OCI-LY1 (cell line): ENCODE measurements at regions not wholly inside any gene's neighbourhood (a gene's known extent, or its start where the extent isn't known, plus 50 kb on each side); places are given as distances from the start of the nearest gene placed in this dataset.

Experiments
- H2AFZ ChIP-seq: fragments of 200-600 bp; sonication (generic), shearing (Covaris generic); 2 replicates; pipeline ENCODE4 v1.6.0; 2014; ENCODE audit warnings: antibody characterized with exemption, mild to moderate bottlenecking, low read length
- H3F3A ChIP-seq: fragments of 200-600 bp; sonication (generic), shearing (Covaris generic); 2 replicates; pipeline ENCODE4 v1.6.0; 2014; ENCODE audit warnings: mild to moderate bottlenecking, antibody characterized with exemption, low read length, moderate library complexity; ENCODE audit not compliant: insufficient read depth
- H3K27ac ChIP-seq: fragments of 200-600 bp; sonication (generic); 2 replicates; pipeline ENCODE4 v1.5.1; 2014; ENCODE audit warnings: low read length, mixed run types, mild to moderate bottlenecking, low read depth; ENCODE audit not compliant: poor library complexity, severe bottlenecking
- H3K27me3 ChIP-seq: fragments of 200-600 bp; sonication (generic); 2 replicates; pipeline ENCODE4 v1.6.0; 2014; ENCODE audit warnings: antibody characterized with exemption, mild to moderate bottlenecking, low read length, moderate library complexity; ENCODE audit not compliant: insufficient read depth
- H3K36me3 ChIP-seq: fragments of 200-600 bp; sonication (generic); 2 replicates; pipeline ENCODE4 v1.6.1; 2014; ENCODE audit warnings: mild to moderate bottlenecking, antibody characterized with exemption, low read length, moderate library complexity, mixed read lengths; ENCODE audit not compliant: insufficient read depth
- H3K4me1 ChIP-seq: fragments of 200-600 bp; sonication (generic); 2 replicates; pipeline ENCODE4 v1.5.1; 2014; ENCODE audit warnings: mild to moderate bottlenecking, low read length, moderate library complexity; ENCODE audit not compliant: insufficient read depth, severe bottlenecking
- H3K4me2 ChIP-seq: fragments of 200-600 bp; sonication (generic), shearing (Covaris generic); 2 replicates; pipeline ENCODE4 v1.6.1; 2014; ENCODE audit warnings: low read length
- H3K4me3 ChIP-seq: fragments of 200-600 bp; sonication (generic); 2 replicates; pipeline ENCODE4 v1.5.1; 2014; ENCODE audit warnings: low read length, low read depth, mild to moderate bottlenecking, mixed read lengths; ENCODE audit not compliant: poor library complexity, severe bottlenecking
- H3K79me2 ChIP-seq: fragments of 200-600 bp; shearing (Covaris generic); 2 replicates; pipeline ENCODE4 v1.6.1; 2016; ENCODE audit warnings: mixed run types, low read length, mixed read lengths; ENCODE audit not compliant: insufficient read depth
- H3K9ac ChIP-seq: fragments of 200-600 bp; sonication (generic), shearing (Covaris generic); 2 replicates; pipeline ENCODE4 v1.6.1; 2014; ENCODE audit warnings: mild to moderate bottlenecking, low read length, mixed read lengths
- H3K9me2 ChIP-seq: fragments of 200-600 bp; sonication (generic), shearing (Covaris generic); 2 replicates; pipeline ENCODE4 v1.6.1; 2014; ENCODE audit warnings: low read depth, mild to moderate bottlenecking, low read length, mixed read lengths
- H3K9me3 ChIP-seq: fragments of 200-600 bp; shearing (Covaris generic); 2 replicates; pipeline ENCODE4 v1.6.1; 2014; ENCODE audit warnings: low read length, mixed read lengths
- H4K20me1 ChIP-seq: fragments of 200-600 bp; sonication (generic), shearing (Covaris generic); 2 replicates; pipeline ENCODE4 v1.6.0; 2016; ENCODE audit warnings: mild to moderate bottlenecking, low read length; ENCODE audit not compliant: insufficient read depth
- EZH2 ChIP-seq: fragments of 200-600 bp; sonication (generic), shearing (Covaris generic); IDR thresholded peaks from 2 replicates; pipeline ENCODE4 v1.8.0; 2017; ENCODE audit warnings: borderline replicate concordance, mixed run types, mild to moderate bottlenecking, antibody characterized with exemption, low read length, moderate library complexity, mixed read lengths
- TF ChIP-seq, protein P1 (sequence below): fragments of 200-600 bp; sonication (generic), shearing (Covaris generic); IDR thresholded peaks from 2 replicates; pipeline ENCODE4 v1.5.1; 2017; ENCODE audit warnings: mild to moderate bottlenecking, antibody characterized with exemption, low read length, moderate library complexity, mixed read lengths

DNA sequence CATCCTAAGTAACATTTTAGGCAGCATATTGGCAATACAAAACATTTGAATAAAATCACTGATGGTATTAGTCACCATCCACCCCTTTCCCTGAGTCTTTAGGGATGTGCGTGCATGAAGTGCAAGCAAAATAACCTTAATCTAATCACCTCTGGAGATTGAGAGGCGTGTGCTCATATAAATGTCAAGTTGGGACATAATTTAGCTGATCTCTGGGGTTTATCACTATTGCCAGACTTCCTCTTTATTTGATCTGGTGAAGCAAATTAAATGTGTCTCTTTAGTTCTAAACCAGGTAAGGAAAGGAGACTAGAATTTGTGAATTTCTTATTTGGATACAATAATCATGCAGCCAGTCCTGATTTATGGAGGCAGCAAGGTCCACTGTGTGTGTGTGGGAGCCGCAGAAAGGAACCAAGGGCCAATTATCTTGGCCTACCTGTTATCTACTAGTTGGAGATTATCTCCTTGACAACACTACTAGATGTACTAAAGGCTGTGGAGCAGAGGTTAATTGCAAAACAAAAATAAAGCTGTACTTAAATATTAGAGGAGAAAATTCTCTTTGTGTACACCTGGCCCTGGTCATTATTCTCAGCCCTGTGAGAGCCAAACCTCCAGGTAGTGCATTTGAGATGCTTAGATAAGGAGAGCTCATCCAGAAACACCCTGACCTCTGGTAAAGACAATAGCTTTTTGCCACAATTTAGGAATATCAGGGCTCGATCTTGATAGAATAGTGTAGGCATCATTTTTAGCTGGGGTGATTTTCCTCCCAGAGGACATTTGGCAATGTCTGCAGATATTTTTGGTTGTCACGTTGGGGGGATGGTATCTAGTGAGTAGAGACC, 78.2 kb downstream of the HRH4 start:
- Histone ChIP-seq H3K4me3 (no peak overlapping the region), H3F3A (no peaks in the 10 kb centered on the region), H3K79me2 (no peaks in the 10 kb centered on the region), H3K4me1 (no peaks in the 10 kb centered on the region), H3K27me3 (no peaks in the 10 kb centered on the region), H3K36me3 (no peaks in the 10 kb centered on the region), H4K20me1 (no peaks in the 10 kb centered on the region), H3K27ac (no peak overlapping the region), H3K4me2 (no peak overlapping the region), H3K9me3 (no peaks in the 10 kb centered on the region), H3K9ac (no peak overlapping the region), H3K9me2 (no peaks in the 10 kb centered on the region), H2AFZ (no peak overlapping the region)
- TF ChIP-seq, protein P1, sequence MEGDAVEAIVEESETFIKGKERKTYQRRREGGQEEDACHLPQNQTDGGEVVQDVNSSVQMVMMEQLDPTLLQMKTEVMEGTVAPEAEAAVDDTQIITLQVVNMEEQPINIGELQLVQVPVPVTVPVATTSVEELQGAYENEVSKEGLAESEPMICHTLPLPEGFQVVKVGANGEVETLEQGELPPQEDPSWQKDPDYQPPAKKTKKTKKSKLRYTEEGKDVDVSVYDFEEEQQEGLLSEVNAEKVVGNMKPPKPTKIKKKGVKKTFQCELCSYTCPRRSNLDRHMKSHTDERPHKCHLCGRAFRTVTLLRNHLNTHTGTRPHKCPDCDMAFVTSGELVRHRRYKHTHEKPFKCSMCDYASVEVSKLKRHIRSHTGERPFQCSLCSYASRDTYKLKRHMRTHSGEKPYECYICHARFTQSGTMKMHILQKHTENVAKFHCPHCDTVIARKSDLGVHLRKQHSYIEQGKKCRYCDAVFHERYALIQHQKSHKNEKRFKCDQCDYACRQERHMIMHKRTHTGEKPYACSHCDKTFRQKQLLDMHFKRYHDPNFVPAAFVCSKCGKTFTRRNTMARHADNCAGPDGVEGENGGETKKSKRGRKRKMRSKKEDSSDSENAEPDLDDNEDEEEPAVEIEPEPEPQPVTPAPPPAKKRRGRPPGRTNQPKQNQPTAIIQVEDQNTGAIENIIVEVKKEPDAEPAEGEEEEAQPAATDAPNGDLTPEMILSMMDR = no peak
- no peak for TF ChIP-seq EZH2

DNA sequence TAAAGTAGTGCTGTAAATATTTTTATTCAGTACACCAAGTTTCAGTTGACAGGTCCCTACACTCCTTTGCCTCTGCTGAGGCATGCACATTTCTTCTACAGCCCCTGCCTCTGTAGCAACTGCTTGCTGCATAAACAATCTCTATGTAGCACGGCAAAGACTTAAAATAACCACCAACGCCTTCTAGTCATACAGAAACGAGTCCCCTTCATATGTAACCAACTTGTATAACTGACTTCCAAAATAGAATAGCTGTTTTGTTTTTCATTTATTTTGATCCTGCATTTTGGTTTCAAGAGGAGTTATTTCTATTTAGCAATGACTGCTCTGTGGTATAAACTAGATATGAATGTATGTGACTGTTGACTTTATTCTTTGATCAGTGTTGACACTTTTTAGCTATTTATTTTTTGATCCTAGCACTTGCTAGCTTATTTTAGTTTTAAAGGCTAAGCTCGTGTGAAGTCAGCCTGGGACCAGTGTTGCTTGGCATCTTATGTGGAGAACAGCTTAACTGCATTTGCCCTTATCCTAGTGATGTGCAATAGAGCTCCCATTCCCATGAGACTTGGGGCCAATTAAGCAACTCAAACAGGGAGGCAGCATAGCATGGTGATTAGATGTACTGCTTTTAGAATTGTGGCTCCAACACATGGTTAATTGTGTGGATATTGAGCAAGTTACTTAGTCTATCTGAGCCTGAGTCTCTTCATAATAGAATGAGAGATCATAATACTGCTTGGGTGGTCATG, 79.6 kb downstream of the HRH4 start:
- H3K9ac ChIP-seq = no peak overlapping the region
- no peak overlapping the region for H3K4me3 ChIP-seq
- no peaks in the 10 kb centered on the region for H4K20me1 ChIP-seq
- H3K4me2 ChIP-seq = no peak overlapping the region
- H3K27me3 ChIP-seq = no peaks in the 10 kb centered on the region
- TF ChIP-seq, protein P1 = no peak
- no peak for TF ChIP-seq EZH2
- H2AFZ ChIP-seq = no peak overlapping the region
- no peaks in the 10 kb centered on the region for H3K9me2 ChIP-seq
- H3K4me1 ChIP-seq = no peaks in the 10 kb centered on the region
- H3K9me3 ChIP-seq = no peaks in the 10 kb centered on the region
- H3K79me2 ChIP-seq = no peaks in the 10 kb centered on the region
- no peak overlapping the region for H3K27ac ChIP-seq
- no peaks in the 10 kb centered on the region for H3K36me3 ChIP-seq
- no peaks in the 10 kb centered on the region for H3F3A ChIP-seq

DNA sequence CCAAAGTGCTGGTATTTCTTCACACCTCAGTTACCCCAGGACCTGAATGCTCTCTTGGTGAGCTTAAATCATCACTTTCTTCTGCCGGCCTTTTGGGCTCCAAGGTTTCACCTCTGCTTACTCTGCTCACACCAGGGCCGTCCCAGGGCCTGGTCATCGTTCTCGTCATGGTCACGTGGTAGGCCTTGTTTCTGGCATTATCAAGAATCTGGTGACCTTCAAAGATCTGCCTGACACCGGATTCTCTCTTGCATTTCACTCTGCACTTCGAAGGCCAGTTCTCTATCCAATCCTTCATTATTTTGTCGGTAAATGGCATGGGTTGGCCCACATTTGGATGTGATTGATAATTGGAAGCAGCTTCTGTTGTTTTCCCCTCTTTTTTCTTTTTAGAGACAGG, 80.5 kb downstream of the HRH4 start:
- Histone ChIP-seq H3K79me2 (no peaks in the 10 kb centered on the region), H3K9me3 (no peaks in the 10 kb centered on the region), H3K27ac (no peak overlapping the region), H3K4me3 (no peak overlapping the region), H3K4me2 (no peak overlapping the region), H3K27me3 (no peaks in the 10 kb centered on the region), H3F3A (no peaks in the 10 kb centered on the region), H3K9ac (no peak overlapping the region), H4K20me1 (no peaks in the 10 kb centered on the region), H3K9me2 (no peaks in the 10 kb centered on the region), H3K4me1 (no peaks in the 10 kb centered on the region), H2AFZ (no peak overlapping the region), H3K36me3 (no peaks in the 10 kb centered on the region)
- TF ChIP-seq EZH2 = no peak
- TF ChIP-seq, protein P1 = no peak
